ENCODE measurements at regions not wholly inside any gene's neighbourhood (a gene's known extent, or its start where the extent isn't known, plus 50 kb on each side); places are given as distances from the start of the nearest gene placed in this dataset.
A peak's percentile ranks its signal among the peaks of the same experiment; 100 is the strongest.

GRCh38 chr5:85841653-85842052 is 776.1 kb upstream of the COX7C start:
- ATAC-seq = no peak
- no peak for FAIRE-seq
- intact Hi-C loops (cut with DNase I) = no loop called here
- no peaks in the 10 kb centered on the region for H3K4me1 ChIP-seq
- WGBS, 2 donors = 39 to 40% methylated on average over 2 of the region's 2 CpGs
- no peak overlapping the region for H3K4me3 ChIP-seq
- no peak for TF ChIP-seq CTCF (IDR thresholded peaks at IDR 0.05)
- no peaks in the 10 kb centered on the region for H3K27me3 ChIP-seq
- no peak overlapping the region for H3K27ac ChIP-seq
- no peaks in the 10 kb centered on the region for H3K9me3 ChIP-seq
- H3K36me3 ChIP-seq = no peaks in the 10 kb centered on the region
- no peak for DNase-seq

GRCh38 chr5:85843535-85843934 is 774.2 kb upstream of the COX7C start:
- 75 to 85% methylated on average over 11 of the region's 11 CpGs for WGBS, 2 donors
- no peaks in the 10 kb centered on the region for H3K27me3 ChIP-seq
- H3K27ac ChIP-seq = no peak overlapping the region
- ATAC-seq = no peak
- intact Hi-C loops (cut with DNase I) = no loop called here
- no peaks in the 10 kb centered on the region for H3K9me3 ChIP-seq
- no peaks in the 10 kb centered on the region for H3K4me1 ChIP-seq
- no peaks in the 10 kb centered on the region for H3K36me3 ChIP-seq
- DNase-seq = peak in 1 of 6 donors; percentile 25
- TF ChIP-seq CTCF (IDR thresholded peaks at IDR 0.05) = no peak
- no peak for FAIRE-seq
- no peak overlapping the region for H3K4me3 ChIP-seq

- Histone ChIP-seq H3K36me3 (no peaks in the 10 kb centered on the region), H3K27me3 (no peaks in the 10 kb centered on the region), H3K27ac (no peak overlapping the region), H3K4me3 (no peak overlapping the region), H3K4me1 (no peaks in the 10 kb centered on the region), H3K9me3 (no peaks in the 10 kb centered on the region)
- 55 to 62% methylated on average over 4 of the region's 4 CpGs for WGBS, 2 donors
- no peak for FAIRE-seq
- DNase-seq = no peak
- ATAC-seq = no peak
- intact Hi-C loops (cut with DNase I) = no loop called here
- no peak for TF ChIP-seq CTCF (IDR thresholded peaks at IDR 0.05)
These were observed 768.3 kb upstream of the COX7C start for GRCh38 chr5:85849411-85849810.

- Histone ChIP-seq H3K9me3 (no peaks in the 10 kb centered on the region), H3K27ac (no peak overlapping the region), H3K27me3 (no peaks in the 10 kb centered on the region), H3K4me3 (no peak overlapping the region), H3K36me3 (no peaks in the 10 kb centered on the region), H3K4me1 (no peaks in the 10 kb centered on the region)
- FAIRE-seq = no peak
- TF ChIP-seq CTCF (IDR thresholded peaks at IDR 0.05) = no peak
- DNase-seq = no peak
- WGBS, 2 donors = 79 to 91% methylated on average over 3 of the region's 3 CpGs
- intact Hi-C loops (cut with DNase I) = no loop called here
- no peak for ATAC-seq
These were observed 752.4 kb upstream of the COX7C start for GRCh38 chr5:85865296-85865695.

- ATAC-seq = no peak
- Histone ChIP-seq H3K27ac (no peak overlapping the region), H3K27me3 (no peaks in the 10 kb centered on the region), H3K4me3 (no peak overlapping the region), H3K9me3 (no peaks in the 10 kb centered on the region), H3K36me3 (no peaks in the 10 kb centered on the region), H3K4me1 (no peaks in the 10 kb centered on the region)
- DNase-seq = no peak
- no peak for TF ChIP-seq CTCF (IDR thresholded peaks at IDR 0.05)
- no peak for FAIRE-seq
- WGBS, 2 donors = 60 to 80% methylated on average over 5 of the region's 5 CpGs
- intact Hi-C loops (cut with DNase I) = no loop called here
These were observed 749.7 kb upstream of the COX7C start for GRCh38 chr5:85868070-85868469.

Data from pancreas (tissue), 10 donors.